ENCODE measurements at regions not wholly inside any gene's neighbourhood (a gene's known extent, or its start where the extent isn't known, plus 50 kb on each side); places are given as distances from the start of the nearest gene placed in this dataset.

DNA sequence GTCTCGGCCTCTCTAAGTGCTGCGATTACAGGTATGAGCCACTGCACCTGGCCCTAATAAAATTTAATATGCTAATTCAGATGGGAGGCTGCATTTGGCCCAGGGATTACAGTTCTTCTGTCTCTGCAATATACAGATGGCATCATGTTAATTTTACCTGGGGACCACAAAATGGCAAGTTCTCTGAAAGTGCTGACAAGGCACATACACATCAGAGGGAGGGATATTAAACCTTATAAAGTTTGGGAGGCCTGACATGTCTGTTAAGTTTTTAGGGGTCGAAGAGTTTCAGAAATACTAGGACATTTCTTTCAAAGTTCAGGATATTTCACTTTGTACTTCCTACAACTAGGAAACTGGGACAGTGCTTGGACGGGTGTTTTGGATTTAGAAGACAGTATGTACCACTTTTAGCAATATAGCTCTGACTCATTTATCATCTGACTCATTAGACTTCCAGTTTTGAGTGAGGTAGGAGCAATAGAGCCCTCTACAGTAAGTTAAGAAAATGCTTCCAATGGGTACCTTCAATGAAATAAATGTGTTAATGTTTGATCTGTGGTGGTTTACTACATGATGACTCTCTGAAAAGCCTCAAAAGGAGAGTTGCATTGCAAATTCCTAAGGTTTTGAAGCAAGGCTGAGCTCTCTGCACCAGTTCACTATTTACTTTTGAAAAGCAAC lies 981.0 kb upstream of the HS3ST1 start:
- TF ChIP-seq, protein P1, sequence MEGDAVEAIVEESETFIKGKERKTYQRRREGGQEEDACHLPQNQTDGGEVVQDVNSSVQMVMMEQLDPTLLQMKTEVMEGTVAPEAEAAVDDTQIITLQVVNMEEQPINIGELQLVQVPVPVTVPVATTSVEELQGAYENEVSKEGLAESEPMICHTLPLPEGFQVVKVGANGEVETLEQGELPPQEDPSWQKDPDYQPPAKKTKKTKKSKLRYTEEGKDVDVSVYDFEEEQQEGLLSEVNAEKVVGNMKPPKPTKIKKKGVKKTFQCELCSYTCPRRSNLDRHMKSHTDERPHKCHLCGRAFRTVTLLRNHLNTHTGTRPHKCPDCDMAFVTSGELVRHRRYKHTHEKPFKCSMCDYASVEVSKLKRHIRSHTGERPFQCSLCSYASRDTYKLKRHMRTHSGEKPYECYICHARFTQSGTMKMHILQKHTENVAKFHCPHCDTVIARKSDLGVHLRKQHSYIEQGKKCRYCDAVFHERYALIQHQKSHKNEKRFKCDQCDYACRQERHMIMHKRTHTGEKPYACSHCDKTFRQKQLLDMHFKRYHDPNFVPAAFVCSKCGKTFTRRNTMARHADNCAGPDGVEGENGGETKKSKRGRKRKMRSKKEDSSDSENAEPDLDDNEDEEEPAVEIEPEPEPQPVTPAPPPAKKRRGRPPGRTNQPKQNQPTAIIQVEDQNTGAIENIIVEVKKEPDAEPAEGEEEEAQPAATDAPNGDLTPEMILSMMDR (optimal IDR thresholded peaks at IDR 0.05 in 1 of 3, IDR thresholded peaks at IDR 0.05 in 1 of 3, conservative IDR thresholded peaks at IDR 0.05 in 1 of 3; ENCODE audit: extremely low read depth in 1 of 3, insufficient read depth in 2 of 3, low read length in 3 of 3), result no peak
- no peak for TF ChIP-seq EZH2 (IDR thresholded peaks at IDR 0.05; ENCODE audit: low read length)

Measured in keratinocyte (primary cell).